SK-N-MC (cell line): ENCODE measurements at regions not wholly inside any gene's neighbourhood (a gene's known extent, or its start where the extent isn't known, plus 50 kb on each side); places are given as distances from the start of the nearest gene placed in this dataset.

ENCODE experiments used
- FOXP2 ChIP-seq: optimal IDR thresholded peaks from 2 replicates; pipeline ENCODE3; 2011; ENCODE audit warnings: mild to moderate bottlenecking, moderate library complexity; ENCODE audit not compliant: insufficient read depth; ENCODE audit errors: extremely low read length, control extremely low read depth
- POLR2AphosphoS5 ChIP-seq: IDR thresholded peaks from 2 replicates; pipeline ENCODE4 v1.6.1; 2012; ENCODE audit warnings: mild to moderate bottlenecking, low read depth, low read length, borderline replicate concordance

DNA sequence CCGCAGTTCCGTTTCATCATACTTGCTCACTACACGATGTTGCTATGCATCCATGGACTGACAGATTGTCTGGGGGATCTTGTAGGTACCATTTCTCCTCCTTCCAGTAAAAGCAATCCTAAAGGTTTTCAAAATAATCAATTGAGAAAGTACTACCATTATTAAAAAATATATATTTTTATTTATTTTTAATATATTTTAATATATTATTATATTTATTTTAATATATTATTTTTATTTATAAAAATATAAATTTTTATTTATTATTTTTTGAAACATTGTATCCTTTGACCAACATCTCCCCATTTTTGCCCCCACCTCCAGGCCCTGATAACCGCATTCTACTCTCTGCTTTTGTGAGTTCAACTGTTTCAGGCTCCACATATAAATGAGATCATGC, 237.6 kb upstream of the IRX4 start:
- TF ChIP-seq POLR2AphosphoS5 (no peak), FOXP2 (no peak)
